H1 (cell line): ENCODE measurements at regions not wholly inside any gene's neighbourhood (a gene's known extent, or its start where the extent isn't known, plus 50 kb on each side); places are given as distances from the start of the nearest gene placed in this dataset.

Experiments
- ATF3 ChIP-seq: IDR thresholded peaks from 2 replicates; pipeline ENCODE4 v1.6.1; 2011; ENCODE audit warnings: low read depth, mild to moderate bottlenecking, low read length; ENCODE audit not compliant: insufficient read depth
- EZH2 ChIP-seq: fragments of 200-600 bp; sonication (generic); IDR thresholded peaks from 2 replicates; pipeline ENCODE4 v1.7.1; 2012; ENCODE audit warnings: low read depth, mild to moderate bottlenecking, moderate library complexity, low read length, inconsistent platforms; ENCODE audit not compliant: severe bottlenecking
- MAX ChIP-seq: IDR thresholded peaks from 2 replicates; pipeline ENCODE4 v1.6.1; 2012; ENCODE audit warnings: inconsistent platforms
- NANOG ChIP-seq: IDR thresholded peaks from 2 replicates; pipeline ENCODE4 v1.6.1; 2011; ENCODE audit warnings: low read length, low read depth, mild to moderate bottlenecking, inconsistent platforms; ENCODE audit not compliant: insufficient read depth, poor library complexity, severe bottlenecking
- PHF8 ChIP-seq: fragments of 200-600 bp; sonication (generic); conservative IDR thresholded peaks from 2 replicates; pipeline ENCODE4 v1.7.1; 2012; ENCODE audit warnings: low read depth, mild to moderate bottlenecking, inconsistent platforms, low read length, moderate library complexity
- POLR2AphosphoS5 ChIP-seq: IDR thresholded peaks from 2 replicates; pipeline ENCODE4 v1.6.1; 2011; ENCODE audit warnings: low read depth, low read length
- POU5F1 ChIP-seq: IDR thresholded peaks from 2 replicates; pipeline ENCODE4 v1.6.1; 2011; ENCODE audit warnings: low read depth, mild to moderate bottlenecking, low read length, moderate library complexity
- SP1 ChIP-seq: IDR thresholded peaks from 2 replicates; pipeline ENCODE4 v1.6.1; 2011; ENCODE audit warnings: low read depth, low read length

GRCh38 chr20:51277961-51278360, 255.1 kb upstream of the KCNG1 start (continued):
- no peak for TF ChIP-seq POU5F1
- TF ChIP-seq NANOG: no peak
- TF ChIP-seq ATF3: no peak
- TF ChIP-seq SP1: no peak
- TF ChIP-seq PHF8: no peak
- no peak for TF ChIP-seq EZH2
- no peak for TF ChIP-seq POLR2AphosphoS5
- no peak for TF ChIP-seq MAX
- TF ChIP-seq, all 59 proteins: peak for 0
